ENCODE measurements at regions not wholly inside any gene's neighbourhood (a gene's known extent, or its start where the extent isn't known, plus 50 kb on each side); places are given as distances from the start of the nearest gene placed in this dataset.

- ChIA-PET POLR2A (no interaction called here), CTCF (no interaction called here)
- Histone ChIP-seq H3K36me3 (ENCODE audit: control insufficient read depth in 2 of 2, insufficient read depth in 1 of 2, low read length in 2 of 2) (no peaks in the 10 kb centered on the region), H3K4me1 (ENCODE audit: control insufficient read depth, insufficient read depth, low read length) (no peaks in the 10 kb centered on the region), H3K9me3 (ENCODE audit: control insufficient read depth, insufficient read depth, low read depth, low read length) (no peaks in the 10 kb centered on the region), H3K4me3 (ENCODE audit: low read depth, low read length) (no peak overlapping the region), H3K27ac (ENCODE audit: extremely low read depth, low read depth, low read length) (no peak overlapping the region)
- TF ChIP-seq ZNF341 (tag by site-specific recombination; IDR thresholded peaks at IDR 0.05; ENCODE audit: low read depth) (no peak), ZNF776 (tag by site-specific recombination; IDR thresholded peaks at IDR 0.05; ENCODE audit: borderline replicate concordance) (no peak)
These were observed 136.0 kb upstream of the NRSN1 start for GRCh38 chr6:23989885-23990533.

GRCh38 chr6:23994013-23994412 lies 132.0 kb upstream of the NRSN1 start:
- no peaks in the 10 kb centered on the region for H3K9me3 ChIP-seq (ENCODE audit: control insufficient read depth, insufficient read depth, low read depth, low read length)
- CTCF ChIA-PET = no interaction called here
- H3K27ac ChIP-seq (ENCODE audit: extremely low read depth, low read depth, low read length) = no peak overlapping the region
- no peaks in the 10 kb centered on the region for H3K4me1 ChIP-seq (ENCODE audit: control insufficient read depth, insufficient read depth, low read length)
- H3K36me3 ChIP-seq (ENCODE audit: control insufficient read depth in 2 of 2, insufficient read depth in 1 of 2, low read length in 2 of 2) = no peaks in the 10 kb centered on the region
- POLR2A ChIA-PET = no interaction called here
- no peak overlapping the region for H3K4me3 ChIP-seq (ENCODE audit: low read depth, low read length)
- TF ChIP-seq ZXDB (tag by site-specific recombination; IDR thresholded peaks at IDR 0.05) (peak; percentile 78), ZNF558 (tag by site-specific recombination; IDR thresholded peaks at IDR 0.05) (peak; percentile 73; the same call in 1 of the 2 replicates), ZNF623 (tag by site-specific recombination; IDR thresholded peaks at IDR 0.05) (peak; percentile 75), PRDM4 (tag by site-specific recombination; IDR thresholded peaks at IDR 0.05) (no peak), ZNF266 (tag by site-specific recombination; IDR thresholded peaks at IDR 0.05; ENCODE audit: low read depth) (peak; percentile 71; the same call in 1 of the 2 replicates), EGR2 (tag by site-specific recombination; IDR thresholded peaks at IDR 0.05; ENCODE audit: low read depth) (no peak), ZBTB26 (tag by site-specific recombination; optimal IDR thresholded peaks at IDR 0.05) (no peak), ZNF664 (tag by site-specific recombination; IDR thresholded peaks at IDR 0.05) (0 out of 2 replicates have a peak, but pooled peaks have one; percentile 52), ZNF426 (tag by site-specific recombination; IDR thresholded peaks at IDR 0.05) (peak; percentile 93), ZNF488 (tag by site-specific recombination; IDR thresholded peaks at IDR 0.05) (no peak), ZNF354C (tag by site-specific recombination; IDR thresholded peaks at IDR 0.05; ENCODE audit: borderline replicate concordance, low read depth) (0 out of 2 replicates have a peak, but pooled peaks have one; percentile 40), ZNF449 (tag by site-specific recombination; IDR thresholded peaks at IDR 0.05) (no peak), ZNF274 (IDR thresholded peaks at IDR 0.05; ENCODE audit: low read length) (no peak), ZNF274 (tag by site-specific recombination; IDR thresholded peaks at IDR 0.05; ENCODE audit: borderline replicate concordance) (no peak), ZNF76 (tag by site-specific recombination; IDR thresholded peaks at IDR 0.05; ENCODE audit: borderline replicate concordance, low read depth) (no peak), ZNF404 (tag by site-specific recombination; IDR thresholded peaks at IDR 0.05) (0 out of 2 replicates have a peak, but pooled peaks have one; percentile 24), ZNF202 (tag by site-specific recombination; IDR thresholded peaks at IDR 0.05; ENCODE audit: borderline replicate concordance) (peak; percentile 78; the same call in 1 of the 2 replicates), ZNF157 (tag by site-specific recombination; IDR thresholded peaks at IDR 0.05) (no peak), ZNF560 (tag by site-specific recombination; IDR thresholded peaks at IDR 0.05; ENCODE audit: borderline replicate concordance) (peak; percentile 80; the same call in 1 of the 2 replicates), ZBTB8A (tag by site-specific recombination; IDR thresholded peaks at IDR 0.05) (peak; percentile 78), SP3 (tag by site-specific recombination; IDR thresholded peaks at IDR 0.05) (0 out of 2 replicates have a peak, but pooled peaks have one; percentile 24)
